ENCODE measurements at regions not wholly inside any gene's neighbourhood (a gene's known extent, or its start where the extent isn't known, plus 50 kb on each side); places are given as distances from the start of the nearest gene placed in this dataset.

DNA sequence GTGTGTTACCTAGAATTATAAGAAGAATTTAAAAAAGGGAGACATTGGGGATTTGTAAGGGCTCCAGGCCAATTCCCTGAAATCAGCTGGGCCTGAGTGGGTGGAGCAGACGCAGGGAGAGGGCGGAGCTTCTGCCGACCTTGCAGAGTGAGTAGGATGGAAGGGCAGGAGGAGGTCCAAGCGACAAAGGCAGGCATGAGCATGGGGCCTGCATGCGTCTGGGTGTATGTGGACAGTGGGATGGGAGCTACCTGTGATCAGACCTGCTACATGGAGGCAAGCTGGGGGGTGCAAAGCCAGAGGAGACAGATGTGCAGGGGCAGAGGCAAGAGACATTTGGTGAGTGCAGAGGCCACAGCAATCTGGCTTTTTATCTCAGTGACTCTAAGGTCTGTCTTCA is 105.3 kb upstream of the OLIG2 start:
- TF ChIP-seq, protein P1, sequence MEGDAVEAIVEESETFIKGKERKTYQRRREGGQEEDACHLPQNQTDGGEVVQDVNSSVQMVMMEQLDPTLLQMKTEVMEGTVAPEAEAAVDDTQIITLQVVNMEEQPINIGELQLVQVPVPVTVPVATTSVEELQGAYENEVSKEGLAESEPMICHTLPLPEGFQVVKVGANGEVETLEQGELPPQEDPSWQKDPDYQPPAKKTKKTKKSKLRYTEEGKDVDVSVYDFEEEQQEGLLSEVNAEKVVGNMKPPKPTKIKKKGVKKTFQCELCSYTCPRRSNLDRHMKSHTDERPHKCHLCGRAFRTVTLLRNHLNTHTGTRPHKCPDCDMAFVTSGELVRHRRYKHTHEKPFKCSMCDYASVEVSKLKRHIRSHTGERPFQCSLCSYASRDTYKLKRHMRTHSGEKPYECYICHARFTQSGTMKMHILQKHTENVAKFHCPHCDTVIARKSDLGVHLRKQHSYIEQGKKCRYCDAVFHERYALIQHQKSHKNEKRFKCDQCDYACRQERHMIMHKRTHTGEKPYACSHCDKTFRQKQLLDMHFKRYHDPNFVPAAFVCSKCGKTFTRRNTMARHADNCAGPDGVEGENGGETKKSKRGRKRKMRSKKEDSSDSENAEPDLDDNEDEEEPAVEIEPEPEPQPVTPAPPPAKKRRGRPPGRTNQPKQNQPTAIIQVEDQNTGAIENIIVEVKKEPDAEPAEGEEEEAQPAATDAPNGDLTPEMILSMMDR (IDR thresholded peaks at IDR 0.05; ENCODE audit: low read length), result no peak
- TF ChIP-seq EZH2 (IDR thresholded peaks at IDR 0.05; ENCODE audit: borderline replicate concordance, low read length), result no peak

Measured in OCI-LY1 (cell line).